ENCODE measurements at regions not wholly inside any gene's neighbourhood (a gene's known extent, or its start where the extent isn't known, plus 50 kb on each side); places are given as distances from the start of the nearest gene placed in this dataset.

DNA sequence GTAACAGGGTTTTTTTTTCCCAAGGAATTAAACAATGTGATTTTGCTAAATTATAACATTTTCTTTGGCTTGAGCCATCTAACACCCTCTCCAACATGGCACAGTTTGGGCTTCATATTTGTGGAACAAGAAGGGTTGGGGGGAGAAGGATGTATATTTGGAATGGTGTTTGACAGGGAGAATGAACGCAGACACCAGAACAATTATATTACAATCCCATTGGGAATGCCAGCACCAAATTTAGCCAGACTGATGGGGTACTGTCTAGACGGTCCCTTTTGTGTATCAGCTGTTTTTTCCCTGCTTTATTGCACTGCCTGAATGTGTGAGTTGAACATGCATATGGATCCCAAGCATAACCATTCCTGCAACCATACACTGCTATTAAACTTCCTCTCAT lies 130.9 kb upstream of the TMEM161B start:
- Mint-ChIP-seq H3K27ac (ENCODE audit: unreplicated experiment) (no peak overlapping the region), H3K4me1 (ENCODE audit: unreplicated experiment) (peaks cover 2% of the 10 kb centered on the region), H3K27me3 (ENCODE audit: unreplicated experiment) (peaks cover 18% of the 10 kb centered on the region), H3K36me3 (ENCODE audit: unreplicated experiment) (no peaks in the 10 kb centered on the region), H3K9me3 (ENCODE audit: unreplicated experiment) (no peaks in the 10 kb centered on the region), H3K4me3 (ENCODE audit: unreplicated experiment) (no peak overlapping the region)
- DNase-seq (ENCODE audit: extremely low spot score, unreplicated experiment): no peak
- TF ChIP-seq, protein P1, sequence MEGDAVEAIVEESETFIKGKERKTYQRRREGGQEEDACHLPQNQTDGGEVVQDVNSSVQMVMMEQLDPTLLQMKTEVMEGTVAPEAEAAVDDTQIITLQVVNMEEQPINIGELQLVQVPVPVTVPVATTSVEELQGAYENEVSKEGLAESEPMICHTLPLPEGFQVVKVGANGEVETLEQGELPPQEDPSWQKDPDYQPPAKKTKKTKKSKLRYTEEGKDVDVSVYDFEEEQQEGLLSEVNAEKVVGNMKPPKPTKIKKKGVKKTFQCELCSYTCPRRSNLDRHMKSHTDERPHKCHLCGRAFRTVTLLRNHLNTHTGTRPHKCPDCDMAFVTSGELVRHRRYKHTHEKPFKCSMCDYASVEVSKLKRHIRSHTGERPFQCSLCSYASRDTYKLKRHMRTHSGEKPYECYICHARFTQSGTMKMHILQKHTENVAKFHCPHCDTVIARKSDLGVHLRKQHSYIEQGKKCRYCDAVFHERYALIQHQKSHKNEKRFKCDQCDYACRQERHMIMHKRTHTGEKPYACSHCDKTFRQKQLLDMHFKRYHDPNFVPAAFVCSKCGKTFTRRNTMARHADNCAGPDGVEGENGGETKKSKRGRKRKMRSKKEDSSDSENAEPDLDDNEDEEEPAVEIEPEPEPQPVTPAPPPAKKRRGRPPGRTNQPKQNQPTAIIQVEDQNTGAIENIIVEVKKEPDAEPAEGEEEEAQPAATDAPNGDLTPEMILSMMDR (IDR thresholded peaks at IDR 0.05): no peak

DNA sequence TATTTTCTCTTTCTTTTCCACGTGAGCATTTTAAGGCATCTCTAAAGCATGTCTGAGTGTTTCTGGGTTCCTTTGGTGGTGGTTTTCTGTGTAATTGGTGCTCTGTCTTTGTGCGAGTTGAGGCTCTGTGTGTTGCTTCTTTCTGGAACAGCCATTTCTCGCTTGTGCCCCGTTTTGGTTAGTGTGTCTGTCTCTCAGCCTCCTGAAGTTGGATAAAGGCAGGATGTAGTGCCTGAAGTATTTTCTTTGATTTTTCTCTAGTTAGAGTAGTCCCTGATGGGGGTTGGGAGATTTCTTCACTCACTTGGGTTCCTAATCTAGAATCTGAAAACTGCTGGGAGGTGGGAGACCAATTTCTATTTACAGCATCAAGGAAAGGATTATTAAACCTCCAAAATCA lies 129.7 kb upstream of the TMEM161B start:
- no peak overlapping the region for H3K27ac Mint-ChIP-seq (ENCODE audit: unreplicated experiment)
- no peaks in the 10 kb centered on the region for H3K36me3 Mint-ChIP-seq (ENCODE audit: unreplicated experiment)
- no peak for DNase-seq (ENCODE audit: extremely low spot score, unreplicated experiment)
- H3K4me3 Mint-ChIP-seq (ENCODE audit: unreplicated experiment): no peak overlapping the region
- peaks cover 14% of the 10 kb centered on the region for H3K27me3 Mint-ChIP-seq (ENCODE audit: unreplicated experiment)
- no peaks in the 10 kb centered on the region for H3K9me3 Mint-ChIP-seq (ENCODE audit: unreplicated experiment)
- TF ChIP-seq, protein P1 (IDR thresholded peaks at IDR 0.05): no peak
- H3K4me1 Mint-ChIP-seq (ENCODE audit: unreplicated experiment): peaks cover 2% of the 10 kb centered on the region

DNA sequence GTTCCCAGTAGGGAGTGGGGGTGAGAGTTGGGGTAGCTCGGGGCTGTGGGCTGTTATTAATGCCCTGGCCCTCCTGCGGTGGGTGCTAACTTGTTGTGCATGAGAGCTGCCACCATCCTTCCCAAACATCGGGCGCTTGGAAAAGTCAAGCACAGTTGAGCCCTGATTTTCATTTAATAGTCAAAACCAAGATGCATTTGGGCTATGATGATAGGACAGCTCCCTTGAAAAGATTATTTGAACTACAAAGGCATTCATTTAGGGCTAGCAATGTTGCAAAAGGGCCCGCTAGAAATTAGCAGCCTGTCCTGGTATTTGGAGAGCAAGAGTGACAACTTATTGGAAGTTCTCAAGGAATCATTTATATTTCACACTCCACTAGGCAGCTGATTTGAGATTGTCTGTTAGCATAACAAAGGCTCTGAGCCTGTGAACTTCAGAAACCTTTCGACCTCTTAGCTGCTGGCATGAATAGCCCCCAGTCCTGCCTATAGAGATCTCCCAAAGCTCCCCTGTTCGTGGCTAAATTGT lies 128.2 kb upstream of the TMEM161B start:
- Mint-ChIP-seq H3K36me3 (ENCODE audit: unreplicated experiment) (no peaks in the 10 kb centered on the region), H3K27me3 (ENCODE audit: unreplicated experiment) (peaks cover 11% of the 10 kb centered on the region), H3K9me3 (ENCODE audit: unreplicated experiment) (no peaks in the 10 kb centered on the region), H3K4me1 (ENCODE audit: unreplicated experiment) (peaks cover 2% of the 10 kb centered on the region), H3K27ac (ENCODE audit: unreplicated experiment) (no peak overlapping the region), H3K4me3 (ENCODE audit: unreplicated experiment) (no peak overlapping the region)
- TF ChIP-seq, protein P1 (IDR thresholded peaks at IDR 0.05): no peak
- no peak for DNase-seq (ENCODE audit: extremely low spot score, unreplicated experiment)

DNA sequence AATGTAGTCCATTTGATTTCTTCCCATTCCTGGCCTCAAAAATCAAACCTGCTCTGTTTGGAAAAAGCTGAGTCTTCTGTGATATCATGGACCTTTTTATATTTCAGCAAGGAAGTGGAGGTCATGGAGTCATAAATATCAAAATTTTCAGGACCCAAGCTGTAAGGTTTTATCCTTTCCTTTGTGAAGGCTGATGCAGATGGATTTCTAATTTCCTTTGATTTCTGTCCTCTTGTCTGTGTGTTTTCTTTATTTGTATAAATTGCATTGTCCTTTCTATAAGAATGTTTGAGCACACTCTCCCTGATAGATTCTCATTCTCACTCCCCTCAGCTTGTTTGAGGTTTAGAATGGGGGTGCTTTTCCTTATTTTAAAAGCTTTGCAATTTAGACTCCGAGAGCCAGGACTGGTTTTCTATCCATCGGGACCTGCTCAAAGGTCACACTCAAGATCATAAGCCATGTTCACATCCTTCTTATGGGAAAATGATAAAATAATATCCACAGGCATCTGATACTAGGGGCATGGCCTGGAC lies 127.4 kb upstream of the TMEM161B start:
- Mint-ChIP-seq H3K27ac (ENCODE audit: unreplicated experiment) (no peak overlapping the region), H3K4me3 (ENCODE audit: unreplicated experiment) (no peak overlapping the region)
- no peak for DNase-seq (ENCODE audit: extremely low spot score, unreplicated experiment)

DNA sequence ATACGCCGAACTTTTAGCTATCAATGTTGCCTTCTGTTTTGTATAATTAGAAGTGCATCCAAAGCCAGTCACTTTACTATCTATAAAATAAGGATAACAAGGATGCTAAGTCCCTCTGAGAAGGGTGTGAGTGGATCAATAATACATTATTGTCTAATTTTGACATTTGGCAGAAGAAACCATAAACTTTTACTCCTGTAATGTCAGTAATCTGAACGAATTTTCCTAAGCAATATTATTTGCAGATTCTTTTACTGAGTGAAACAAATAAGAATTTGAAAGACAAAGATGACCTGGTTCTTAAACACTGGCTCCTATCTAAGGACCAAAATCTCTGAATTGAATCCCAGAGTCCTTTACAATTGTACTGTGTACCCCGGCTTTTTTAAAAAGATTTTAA lies 126.6 kb upstream of the TMEM161B start:
- TF ChIP-seq, protein P1 (IDR thresholded peaks at IDR 0.05): no peak
- Mint-ChIP-seq H3K27ac (ENCODE audit: unreplicated experiment) (no peak overlapping the region), H3K36me3 (ENCODE audit: unreplicated experiment) (no peaks in the 10 kb centered on the region), H3K9me3 (ENCODE audit: unreplicated experiment) (no peaks in the 10 kb centered on the region), H3K4me1 (ENCODE audit: unreplicated experiment) (peaks cover 2% of the 10 kb centered on the region), H3K4me3 (ENCODE audit: unreplicated experiment) (no peak overlapping the region), H3K27me3 (ENCODE audit: unreplicated experiment) (peaks cover 7% of the 10 kb centered on the region)
- no peak for DNase-seq (ENCODE audit: extremely low spot score, unreplicated experiment)

More for the DNA sequence above, 127.4 kb upstream of the TMEM161B start:
- peaks cover 8% of the 10 kb centered on the region for H3K27me3 Mint-ChIP-seq (ENCODE audit: unreplicated experiment)
- H3K4me1 Mint-ChIP-seq (ENCODE audit: unreplicated experiment): peaks cover 2% of the 10 kb centered on the region
- TF ChIP-seq, protein P1 (IDR thresholded peaks at IDR 0.05): no peak
- H3K9me3 Mint-ChIP-seq (ENCODE audit: unreplicated experiment): no peaks in the 10 kb centered on the region
- no peaks in the 10 kb centered on the region for H3K36me3 Mint-ChIP-seq (ENCODE audit: unreplicated experiment)
